HUDEP-2 (cell line): ENCODE measurements at regions not wholly inside any gene's neighbourhood (a gene's known extent, or its start where the extent isn't known, plus 50 kb on each side); places are given as distances from the start of the nearest gene placed in this dataset.

ENCODE experiments used
- DNase-seq, 76 experiments: peaks; one replicate each; lab custom pipeline; 2025; ENCODE audit not compliant: unreplicated experiment in 76 of 76; lab: John Stamatoyannopoulos, UW

GRCh38 chr2:221095356-221095755 lies 476.7 kb downstream of the EPHA4 start:
- DNase-seq, result no peak

DNA sequence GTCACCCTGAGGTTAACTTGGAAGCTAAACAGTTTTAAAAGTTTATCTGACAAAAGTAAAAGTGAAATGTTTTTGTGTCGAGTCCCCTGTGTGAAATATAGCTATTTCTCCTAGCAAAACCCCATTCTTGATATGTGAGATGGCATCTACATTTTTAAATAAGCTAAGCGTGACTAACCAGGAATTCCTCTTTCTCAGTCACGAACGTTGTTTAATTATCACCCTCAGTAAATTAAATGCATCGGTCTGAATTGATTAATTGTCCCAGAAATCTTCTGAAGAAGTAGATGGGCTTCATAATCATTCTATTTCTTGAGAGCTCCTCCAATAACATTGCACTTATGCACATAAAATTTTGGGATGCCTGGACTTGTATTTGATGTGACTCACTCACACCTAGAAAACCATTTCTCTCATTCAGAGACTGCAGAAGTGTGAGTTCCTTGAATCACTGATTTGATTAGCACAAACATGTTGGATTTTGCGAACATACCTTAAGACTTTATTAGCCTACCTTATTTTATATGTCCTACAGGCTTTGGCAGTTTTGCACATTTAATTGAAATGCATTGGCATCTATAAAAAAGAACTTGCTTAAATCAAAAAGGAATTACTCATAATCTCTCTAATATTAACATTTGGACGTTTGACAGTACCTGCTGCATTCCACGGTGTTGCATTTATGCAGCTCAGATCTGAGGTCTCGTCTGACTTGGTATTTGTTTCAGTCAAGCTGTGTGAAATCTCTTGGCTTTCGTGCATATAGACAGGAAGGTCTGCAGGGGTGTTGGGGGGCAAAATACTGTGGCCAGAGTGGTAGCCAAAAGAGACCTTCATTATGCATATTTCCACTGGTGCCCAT lies 475.2 kb downstream of the EPHA4 start:
- no peak for DNase-seq

GRCh38 chr2:221097568-221097915 lies 474.6 kb downstream of the EPHA4 start:
- DNase-seq, result no peak

GRCh38 chr2:221097949-221098348 lies 474.2 kb downstream of the EPHA4 start:
- no peak for DNase-seq

- peak in 1 of 76 experiments; percentile 1 for DNase-seq
Measured at GRCh38 chr2:221100467-221101089, 471.5 kb downstream of the EPHA4 start.

- no peak for DNase-seq
Measured at GRCh38 chr2:221102896-221103688, 469.0 kb downstream of the EPHA4 start.

- DNase-seq, result no peak
Measured at GRCh38 chr2:221103930-221104329, 468.2 kb downstream of the EPHA4 start.

- no peak for DNase-seq
Measured at GRCh38 chr2:221104361-221104811, 467.7 kb downstream of the EPHA4 start.

GRCh38 chr2:221106241-221106640 lies 465.9 kb downstream of the EPHA4 start:
- DNase-seq, result no peak

DNA sequence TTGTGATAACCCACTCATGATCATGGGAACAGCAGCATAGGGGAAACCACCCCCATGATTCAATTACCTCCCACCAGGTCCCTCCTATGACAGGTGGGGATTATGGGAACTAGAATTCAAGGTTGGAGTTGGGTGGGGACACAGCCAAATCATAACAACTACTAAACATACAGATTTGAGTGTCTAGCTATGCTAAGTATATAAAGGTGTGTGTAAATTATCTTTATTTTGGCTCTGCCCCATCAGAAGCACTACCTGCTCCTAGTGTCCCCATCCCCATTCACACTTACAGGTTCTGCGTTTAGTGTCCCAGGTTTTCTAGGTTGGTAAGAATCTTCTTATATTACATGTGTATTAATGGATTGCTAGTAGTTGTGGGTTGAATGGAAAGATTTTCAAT lies 464.7 kb downstream of the EPHA4 start:
- DNase-seq, result no peak

- DNase-seq, result no peak
Measured at GRCh38 chr2:221109552-221109951, 462.6 kb downstream of the EPHA4 start.

DNA sequence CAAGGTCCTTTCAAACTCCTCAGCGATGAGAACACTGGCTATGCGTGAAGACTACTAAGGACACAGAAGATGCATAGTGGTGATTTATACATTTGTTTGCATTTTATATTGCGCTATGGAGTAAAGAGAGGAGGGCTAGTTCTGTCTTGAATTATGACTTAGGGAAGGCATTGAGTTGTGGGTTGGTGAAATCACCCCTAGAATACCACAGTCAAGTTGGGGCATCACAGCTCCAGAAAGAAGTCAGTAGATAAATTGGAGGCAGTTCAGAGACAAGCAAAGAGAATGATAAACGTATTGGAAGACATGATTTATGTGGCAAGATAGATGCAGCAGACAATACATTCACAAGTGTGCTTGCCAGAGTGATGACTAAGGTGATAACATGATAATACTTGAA lies 460.4 kb downstream of the EPHA4 start:
- DNase-seq, result no peak

DNA sequence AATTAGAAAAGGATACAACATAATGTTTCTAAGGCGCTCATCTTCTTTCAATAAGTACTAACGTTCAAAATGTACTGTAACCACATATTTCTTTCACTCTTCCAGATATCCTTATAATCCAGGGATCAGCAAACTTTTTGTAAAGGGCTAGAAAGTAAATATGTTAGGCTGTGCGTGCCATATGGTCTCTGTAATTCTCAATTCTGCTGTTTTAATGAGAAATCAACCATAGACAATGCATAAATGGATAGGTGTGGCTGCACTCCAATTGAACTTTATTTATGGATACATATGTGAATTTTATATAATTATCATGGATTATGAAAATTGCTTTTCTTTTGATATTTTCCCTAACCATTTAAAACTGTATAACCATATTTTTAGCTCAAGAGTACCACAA lies 459.4 kb downstream of the EPHA4 start:
- DNase-seq, result no peak

- no peak for DNase-seq
Measured at GRCh38 chr2:221115944-221116343, 456.2 kb downstream of the EPHA4 start.

- DNase-seq, result no peak
Measured at GRCh38 chr2:221120643-221121042, 451.5 kb downstream of the EPHA4 start.

- no peak for DNase-seq
Measured at GRCh38 chr2:221123396-221123795, 448.7 kb downstream of the EPHA4 start.

DNA sequence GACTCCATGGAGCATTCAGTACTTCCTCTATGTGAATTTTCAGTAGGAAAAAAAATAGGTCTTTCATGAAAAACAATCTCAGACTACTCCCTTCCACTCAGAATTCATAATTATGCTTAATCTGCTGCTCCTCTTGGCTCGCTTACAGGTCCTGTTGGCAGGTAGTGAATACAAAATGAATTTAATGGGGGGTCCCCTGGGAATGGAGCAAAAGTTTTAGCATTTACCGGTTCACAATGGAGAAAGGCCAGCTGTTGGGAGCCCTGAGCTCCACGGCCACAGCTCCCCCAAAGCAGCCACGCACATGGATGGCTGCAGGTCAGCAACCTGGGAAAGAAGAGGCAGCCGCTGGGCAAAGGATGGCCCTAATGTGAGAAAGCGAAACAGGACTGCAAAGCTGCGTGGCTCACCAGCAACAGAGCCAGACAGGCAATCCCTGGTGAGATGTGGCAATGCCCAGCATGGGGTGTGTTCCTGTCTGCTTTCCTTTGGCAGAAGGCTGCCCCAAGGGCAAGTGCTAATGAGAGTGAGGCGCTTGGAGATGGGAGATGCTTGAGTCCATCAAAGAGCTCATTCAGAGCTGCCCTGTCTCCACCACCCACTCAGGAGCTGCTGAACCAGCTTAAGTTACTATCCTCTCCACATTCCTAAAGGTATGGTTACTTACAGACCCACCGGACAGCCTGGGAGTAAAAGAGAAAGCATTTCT lies 447.4 kb downstream of the EPHA4 start:
- DNase-seq, result no peak

GRCh38 chr2:221125691-221126090 lies 446.4 kb downstream of the EPHA4 start:
- DNase-seq, result no peak

GRCh38 chr2:221129657-221130056 lies 442.4 kb downstream of the EPHA4 start:
- no peak for DNase-seq

DNA sequence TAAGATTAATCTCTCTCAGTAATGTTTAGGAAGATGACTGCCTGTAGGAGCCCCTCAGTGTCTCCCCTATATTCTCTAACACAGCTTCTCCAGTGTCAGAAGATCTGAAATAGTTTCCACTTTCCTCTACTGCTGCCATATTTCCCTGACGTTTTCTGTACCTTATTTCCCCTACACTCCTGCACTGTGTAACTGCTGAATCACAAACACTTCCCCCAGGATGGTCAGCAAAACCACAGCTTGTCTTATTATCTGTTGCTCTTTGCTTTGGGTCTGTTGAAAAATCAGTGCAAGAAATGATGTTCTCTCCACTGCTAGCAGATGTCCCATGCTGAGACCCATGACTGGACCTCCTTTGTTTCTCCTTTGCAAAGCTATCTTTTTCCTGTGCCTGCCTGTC lies 441.7 kb downstream of the EPHA4 start:
- no peak for DNase-seq

DNA sequence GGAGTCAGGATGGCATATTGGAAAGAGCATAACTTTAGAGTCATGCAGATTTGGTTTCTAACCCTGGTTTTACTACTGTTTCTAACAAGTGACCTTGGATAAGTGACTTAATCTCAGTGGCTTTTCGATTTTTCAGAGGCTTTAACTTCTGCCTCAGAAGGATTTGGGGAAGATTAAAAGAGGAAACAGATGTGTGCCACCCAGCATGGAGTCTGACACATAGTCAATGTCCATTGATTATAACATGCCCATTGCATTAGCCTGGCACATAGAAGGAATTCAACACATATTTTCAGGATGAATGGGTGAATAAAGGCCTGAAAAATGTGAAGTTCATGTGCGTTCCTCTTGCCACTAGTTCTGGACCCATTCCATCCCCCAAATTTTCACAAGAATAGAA lies 438.2 kb downstream of the EPHA4 start:
- no peak for DNase-seq
